GM12878 (cell line): ENCODE measurements at regions not wholly inside any gene's neighbourhood (a gene's known extent, or its start where the extent isn't known, plus 50 kb on each side); places are given as distances from the start of the nearest gene placed in this dataset.

Experiments
- ATAC-seq: fragments of 200-7000 bp; cut with Tn5 transposase; 3 replicates; pipeline ENCODE4 v1.9.1; 2020; ENCODE audit warnings: mild to moderate bottlenecking, moderate library complexity
- BruUV-seq: library from RNA; stranded (reverse); fragments of 400-500 nt; replicated peaks from 2 replicates; lab custom pipeline; 2021; lab: Mats Ljungman, UMichigan
- CTCF ChIA-PET: fragments of 300-600 bp; sonication (Branson Sonifier 250); formaldehyde crosslinking; extraction: SDS; loops from one replicate; lab custom pipeline; 2021; ENCODE audit warnings: inconsistent platforms; lab: Yijun Ruan, JAX
- POLR2A ChIA-PET: fragments of 350-600 bp; formaldehyde crosslinking; extraction: SDS; loops from one replicate; lab custom pipeline; 2021; ENCODE audit warnings: inconsistent platforms; lab: Charles Lee
- RAD21 ChIA-PET: fragments of 300-600 bp; sonication (Branson Sonifier 250); formaldehyde crosslinking; loops from one replicate; lab custom pipeline; 2023; ENCODE audit warnings: antibody characterized with exemption; ENCODE audit not compliant: unreplicated experiment; lab: Charles Lee
- SMC1A ChIA-PET: fragments of 300-600 bp; sonication (Branson Sonifier 250); formaldehyde crosslinking; loops from one replicate; lab custom pipeline; 2023; ENCODE audit not compliant: unreplicated experiment, uncharacterized antibody; lab: Charles Lee
- DNase-seq: peaks from one replicate; pipeline ENCODE4 v3.0.0-alpha.2; 2011; ENCODE audit warnings: low read depth, low spot score
- FAIRE-seq: peaks from 3 replicates; lab custom pipeline; 2011; peaks lifted over from hg19 to GRCh38; lab: Jason Lieb, UNC
- H2AFZ ChIP-seq: 2 replicates; pipeline ENCODE4 v1.6.0; 2011; ENCODE audit warnings: low read depth, low read length, control low read depth; ENCODE audit not compliant: control insufficient read depth
- H3K27ac ChIP-seq: 2 replicates; pipeline ENCODE4 v1.5.1; 2011; ENCODE audit warnings: control low read depth; ENCODE audit not compliant: control insufficient read depth, insufficient read depth
- H3K27me3 ChIP-seq, 2 experiments: replicated peaks in 1 of 2; 2 replicates each; pipeline versions ENCODE4 v1.6.0 to v1.6.1; 2011; ENCODE audit warnings: low read length in 1 of 2; ENCODE audit not compliant: control insufficient read depth in 2 of 2, insufficient read depth in 2 of 2
- H3K36me3 ChIP-seq, 2 experiments: 2 replicates each; pipeline ENCODE4 v1.5.1; 2011; ENCODE audit warnings: low read length in 1 of 2; ENCODE audit not compliant: control insufficient read depth in 2 of 2, insufficient read depth in 2 of 2
- H3K4me1 ChIP-seq: 2 replicates; pipeline ENCODE4 v1.6.1; 2011; ENCODE audit warnings: mild to moderate bottlenecking, low read length, moderate library complexity, mixed read lengths; ENCODE audit not compliant: control insufficient read depth, insufficient read depth
- H3K4me2 ChIP-seq: 2 replicates; pipeline ENCODE4 v1.6.0; 2011; ENCODE audit warnings: control low read depth; ENCODE audit not compliant: control insufficient read depth, insufficient read depth
- H3K4me3 ChIP-seq: fragments of 200-600 bp; sonication (generic); 2 replicates; pipeline ENCODE4 v1.5.1; 2016
- H3K79me2 ChIP-seq: 2 replicates; pipeline ENCODE4 v1.6.0; 2011; ENCODE audit warnings: low read length; ENCODE audit not compliant: control insufficient read depth, insufficient read depth
- H3K9ac ChIP-seq: 2 replicates; pipeline ENCODE4 v1.8.0; 2011; ENCODE audit warnings: low read length, control low read depth, mixed read lengths; ENCODE audit not compliant: control insufficient read depth, insufficient read depth
- H3K9me3 ChIP-seq: replicated peaks from 3 replicates; pipeline ENCODE4 v1.5.1; 2011; ENCODE audit warnings: mild to moderate bottlenecking, low read length; ENCODE audit not compliant: control insufficient read depth, insufficient read depth
- H4K20me1 ChIP-seq: 2 replicates; pipeline ENCODE4 v1.6.0; 2011; ENCODE audit not compliant: control insufficient read depth, insufficient read depth
- EP300 ChIP-seq, 2 experiments: fragments of 150-350 bp in 1 of 2; IDR thresholded peaks; 2 replicates each; pipeline ENCODE4 v1.6.1; 2011 to 2012; ENCODE audit warnings: low read depth in 2 of 2, low read length in 2 of 2, borderline replicate concordance in 1 of 2, improper control_type of control experiment in 1 of 2, inconsistent platforms in 1 of 2; ENCODE audit not compliant: control insufficient read depth in 1 of 2
- ETV6 ChIP-seq, 2 experiments: fragments of 450-650 bp in 1 of 2; IDR thresholded peaks in 1 of 2; conservative IDR thresholded peaks in 1 of 2; 2 replicates each; pipeline ENCODE4 v1.6.1; 2014; ENCODE audit warnings: antibody characterized with exemption in 1 of 2, borderline replicate concordance in 1 of 2, low read depth in 1 of 2, mild to moderate bottlenecking in 1 of 2, moderate library complexity in 1 of 2
- HDAC6 ChIP-seq: fragments of 200-600 bp; sonication (generic); IDR thresholded peaks from one replicate; pipeline ENCODE4 v1.8.0; 2017; ENCODE audit warnings: antibody characterized with exemption; ENCODE audit not compliant: unreplicated experiment
- IKZF1 ChIP-seq: fragments of 450-650 bp; conservative IDR thresholded peaks from 2 replicates; pipeline ENCODE4 v1.6.1; 2017; ENCODE audit warnings: antibody characterized with exemption, mild to moderate bottlenecking
- IRF4 ChIP-seq: IDR thresholded peaks from 2 replicates; pipeline ENCODE4 v1.6.1; 2011; ENCODE audit warnings: low read depth, low read length
- NBN ChIP-seq: fragments of 450-650 bp; IDR thresholded peaks from 2 replicates; pipeline ENCODE4 v1.6.1; 2016
- WRNIP1 ChIP-seq: IDR thresholded peaks from 2 replicates; pipeline ENCODE4 v1.6.1; 2011; ENCODE audit warnings: low read depth, low read length, improper control_type of control experiment, borderline replicate concordance
- YBX1 ChIP-seq: fragments of 450-650 bp; IDR thresholded peaks from 2 replicates; pipeline ENCODE4 v1.6.1; 2016; ENCODE audit warnings: antibody characterized with exemption
- ZZZ3 ChIP-seq: IDR thresholded peaks from 2 replicates; pipeline ENCODE4 v1.6.1; 2011; ENCODE audit warnings: low read depth; ENCODE audit not compliant: control insufficient read depth, insufficient read length
- WGBS: methylation state at CpG from one replicate; pipeline ENCODE4 v1.1.6; 2016; ENCODE audit warnings: low lambda C conversion rate; ENCODE audit not compliant: insufficient replicate concordance, insufficient coverage; ENCODE audit errors: missing lambda C conversion rate; 5-methylcytosine and 5-hydroxymethylcytosine counted together
- in situ Hi-C: fragments of 300-500 bp; cut with MboI; formaldehyde crosslinking; loops from 9 replicates; pipeline ENCODE4 v1.14.3; 2018; ENCODE audit warnings: mixed read lengths
- intact Hi-C: fragments of 100-400 bp; cut with micrococcal nuclease; formaldehyde crosslinking; loops from one replicate; pipeline ENCODE4 v1.14.2; 2022; ENCODE audit not compliant: unreplicated experiment
- TF ChIP-seq, protein P1 (sequence below): IDR thresholded peaks from 2 replicates; pipeline ENCODE4 v1.6.1; 2011; ENCODE audit warnings: mild to moderate bottlenecking, low read depth, low read length, moderate library complexity; ENCODE audit not compliant: insufficient replicate concordance
- TF ChIP-seq, protein P2 (sequence below): IDR thresholded peaks from 2 replicates; pipeline ENCODE4 v1.6.1; 2012; ENCODE audit warnings: low read depth, low read length, improper control_type of control experiment

- SMC1A ChIA-PET, result no interaction called here
- H4K20me1 ChIP-seq, result no peaks in the 10 kb centered on the region
- no peak for ATAC-seq
- BruUV-seq, result no TSS peak
- H3K9me3 ChIP-seq, result no peaks in the 10 kb centered on the region
- DNase-seq, result no peak
- no peaks in the 10 kb centered on the region for H3K36me3 ChIP-seq
- no peak for TF ChIP-seq NBN
- TF ChIP-seq, protein P1, sequence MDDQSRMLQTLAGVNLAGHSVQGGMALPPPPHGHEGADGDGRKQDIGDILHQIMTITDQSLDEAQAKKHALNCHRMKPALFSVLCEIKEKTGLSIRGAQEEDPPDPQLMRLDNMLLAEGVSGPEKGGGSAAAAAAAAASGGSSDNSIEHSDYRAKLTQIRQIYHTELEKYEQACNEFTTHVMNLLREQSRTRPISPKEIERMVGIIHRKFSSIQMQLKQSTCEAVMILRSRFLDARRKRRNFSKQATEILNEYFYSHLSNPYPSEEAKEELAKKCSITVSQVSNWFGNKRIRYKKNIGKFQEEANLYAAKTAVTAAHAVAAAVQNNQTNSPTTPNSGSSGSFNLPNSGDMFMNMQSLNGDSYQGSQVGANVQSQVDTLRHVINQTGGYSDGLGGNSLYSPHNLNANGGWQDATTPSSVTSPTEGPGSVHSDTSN, result no peak
- no peak for TF ChIP-seq IKZF1
- no peak for TF ChIP-seq HDAC6
- no peak for TF ChIP-seq IRF4
- TF ChIP-seq EP300 (IDR thresholded peaks at IDR 0.05; ENCODE audit: borderline replicate concordance in 1 of 2, control insufficient read depth in 1 of 2, low read depth in 2 of 2, low read length in 2 of 2), result no peak
- TF ChIP-seq, protein P2, sequence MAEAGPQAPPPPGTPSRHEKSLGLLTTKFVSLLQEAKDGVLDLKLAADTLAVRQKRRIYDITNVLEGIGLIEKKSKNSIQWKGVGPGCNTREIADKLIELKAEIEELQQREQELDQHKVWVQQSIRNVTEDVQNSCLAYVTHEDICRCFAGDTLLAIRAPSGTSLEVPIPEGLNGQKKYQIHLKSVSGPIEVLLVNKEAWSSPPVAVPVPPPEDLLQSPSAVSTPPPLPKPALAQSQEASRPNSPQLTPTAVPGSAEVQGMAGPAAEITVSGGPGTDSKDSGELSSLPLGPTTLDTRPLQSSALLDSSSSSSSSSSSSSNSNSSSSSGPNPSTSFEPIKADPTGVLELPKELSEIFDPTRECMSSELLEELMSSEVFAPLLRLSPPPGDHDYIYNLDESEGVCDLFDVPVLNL, result no peak
- no peak for TF ChIP-seq YBX1
- TF ChIP-seq WRNIP1, result no peak
- no peak for TF ChIP-seq ZZZ3
- no peak for TF ChIP-seq ETV6 (conservative IDR thresholded peaks at IDR 0.05 in 1 of 2, IDR thresholded peaks at IDR 0.05 in 1 of 2; ENCODE audit: borderline replicate concordance in 1 of 2, low read depth in 1 of 2)
- TF ChIP-seq, all 136 proteins: peak for 0
- Histone ChIP-seq H3K27me3 (no peaks in the 10 kb centered on the region), H3K4me3 (no peak overlapping the region), H3K27ac (no peak overlapping the region), H3K4me1 (no peaks in the 10 kb centered on the region), H3K79me2 (no peaks in the 10 kb centered on the region), H3K9ac (no peak overlapping the region), H3K4me2 (no peak overlapping the region), H2AFZ (no peak overlapping the region)
- FAIRE-seq, result no peak
- RAD21 ChIA-PET, result no interaction called here
- WGBS, result 2% methylated on average over 3 of the region's 3 CpGs
- POLR2A ChIA-PET, result no interaction called here
- in situ Hi-C loops (no loop called here), intact Hi-C loops (no loop called here)
- CTCF ChIA-PET, result no interaction called here
Measured at GRCh38 chr20:26214991-26215390, 518.3 kb upstream of the ZNF337 start.
